WI38 (cell line): ENCODE measurements at regions not wholly inside any gene's neighbourhood (a gene's known extent, or its start where the extent isn't known, plus 50 kb on each side); places are given as distances from the start of the nearest gene placed in this dataset.

ENCODE experiments used
- H3K4me3 ChIP-seq: 2 replicates; pipeline ENCODE4 v1.5.1; 2011; ENCODE audit warnings: low read depth, mild to moderate bottlenecking, control low read depth, low read length
- CTCF ChIP-seq: IDR thresholded peaks from 2 replicates; pipeline ENCODE4 v1.5.1; 2012; ENCODE audit warnings: low read depth, mild to moderate bottlenecking, control low read depth, low read length

GRCh38 chr20:57897891-57898290 is 188.1 kb upstream of the PMEPA1 start:
- no peak for TF ChIP-seq CTCF
- H3K4me3 ChIP-seq = no peak overlapping the region

- H3K4me3 ChIP-seq = no peak overlapping the region
- TF ChIP-seq CTCF = no peak
Measured at GRCh38 chr20:57897156-57897874, 187.5 kb upstream of the PMEPA1 start.

GRCh38 chr20:57896563-57896962 is 186.7 kb upstream of the PMEPA1 start:
- no peak overlapping the region for H3K4me3 ChIP-seq

GRCh38 chr20:57896017-57896416 is 186.2 kb upstream of the PMEPA1 start:
- TF ChIP-seq CTCF = no peak
- no peak overlapping the region for H3K4me3 ChIP-seq

More at GRCh38 chr20:57896563-57896962, 186.7 kb upstream of the PMEPA1 start:
- TF ChIP-seq CTCF = no peak

GRCh38 chr20:57895161-57895855 is 185.5 kb upstream of the PMEPA1 start:
- no peak overlapping the region for H3K4me3 ChIP-seq
- no peak for TF ChIP-seq CTCF

- no peak for TF ChIP-seq CTCF
- no peak overlapping the region for H3K4me3 ChIP-seq
Measured at GRCh38 chr20:57894522-57894921, 184.7 kb upstream of the PMEPA1 start.

- no peak for TF ChIP-seq CTCF
Measured at GRCh38 chr20:57894096-57894495, 184.3 kb upstream of the PMEPA1 start.

More at GRCh38 chr20:57894096-57894495, 184.3 kb upstream of the PMEPA1 start:
- no peak overlapping the region for H3K4me3 ChIP-seq
